AG09309 (cell line): ENCODE measurements at regions not wholly inside any gene's neighbourhood (a gene's known extent, or its start where the extent isn't known, plus 50 kb on each side); places are given as distances from the start of the nearest gene placed in this dataset.
"Not testable (repeated sequence)": the region's sequence is repeated elsewhere in the genome, so short reads cannot be mapped to it uniquely, and the experiment has no call there.

Source experiments
- DNase-seq: peaks from one replicate; pipeline ENCODE4 v3.0.0-alpha.2; 2010; ENCODE audit warnings: low read depth
- H3K4me3 ChIP-seq: 2 replicates; pipeline ENCODE4 v1.5.1; 2011; ENCODE audit warnings: mild to moderate bottlenecking, low read depth, low read length, moderate library complexity; ENCODE audit not compliant: control insufficient read depth
- CTCF ChIP-seq: IDR thresholded peaks from 2 replicates; pipeline ENCODE4 v1.5.1; 2011; ENCODE audit warnings: mild to moderate bottlenecking, low read depth, low read length, inconsistent platforms; ENCODE audit not compliant: insufficient read depth, control insufficient read depth; ENCODE audit errors: missing control alignments

- no peak for TF ChIP-seq CTCF
- H3K4me3 ChIP-seq: no peak overlapping the region
- DNase-seq: no peak
Measured at GRCh38 chr7:118898284-118898683, 673.8 kb downstream of the ANKRD7 start.

GRCh38 chr7:118902600-118902999 is 678.1 kb downstream of the ANKRD7 start:
- H3K4me3 ChIP-seq: no peak overlapping the region
- no peak for DNase-seq
- no peak for TF ChIP-seq CTCF

GRCh38 chr7:118907911-118908527 is 683.5 kb downstream of the ANKRD7 start:
- no peak overlapping the region for H3K4me3 ChIP-seq
- no peak for TF ChIP-seq CTCF
- DNase-seq: no peak

- not testable (repeated sequence) for DNase-seq
Measured at GRCh38 chr7:118916120-118916519, 691.6 kb downstream of the ANKRD7 start.

GRCh38 chr7:118918556-118918955 is 694.1 kb downstream of the ANKRD7 start:
- no peak overlapping the region for H3K4me3 ChIP-seq
- TF ChIP-seq CTCF: no peak
- no peak for DNase-seq

More at GRCh38 chr7:118916120-118916519, 691.6 kb downstream of the ANKRD7 start:
- H3K4me3 ChIP-seq: not testable (repeated sequence)

GRCh38 chr7:118938845-118939244 is 714.3 kb downstream of the ANKRD7 start:
- no peak for TF ChIP-seq CTCF
- DNase-seq: no peak

GRCh38 chr7:118944271-118944670 is 719.8 kb downstream of the ANKRD7 start:
- no peak for TF ChIP-seq CTCF
- no peak overlapping the region for H3K4me3 ChIP-seq
- DNase-seq: no peak

More at GRCh38 chr7:118938845-118939244, 714.3 kb downstream of the ANKRD7 start:
- H3K4me3 ChIP-seq: no peak overlapping the region
